ENCODE measurements at regions not wholly inside any gene's neighbourhood (a gene's known extent, or its start where the extent isn't known, plus 50 kb on each side); places are given as distances from the start of the nearest gene placed in this dataset.

DNA sequence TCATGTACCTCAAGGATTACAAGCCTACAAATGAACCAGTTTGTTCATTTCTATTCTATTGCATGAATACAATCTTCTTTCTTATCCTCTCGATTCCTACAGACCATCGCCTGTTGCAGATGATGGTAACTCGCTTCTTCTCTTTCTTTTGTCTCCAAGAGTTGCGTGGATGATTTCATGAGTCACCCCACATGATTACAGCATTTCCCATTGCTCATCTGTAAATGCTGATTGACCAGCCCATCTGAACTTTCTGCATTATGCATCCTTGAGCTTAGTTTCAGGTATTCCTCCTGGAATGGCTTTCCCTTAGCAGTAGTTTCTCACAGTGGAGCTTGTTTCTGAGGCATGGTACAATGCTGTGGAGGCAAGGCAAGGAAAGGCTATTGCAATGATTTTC is 109.6 kb upstream of the TOPAZ1 start:
- Mint-ChIP-seq H3K36me3 (ENCODE audit: low read depth) (no peaks in the 10 kb centered on the region), H3K9me3 (no peaks in the 10 kb centered on the region; the same call in 1 of the 2 replicates), H3K4me1 (ENCODE audit: low read depth) (peaks cover 6% of the 10 kb centered on the region; the same call in 1 of the 2 replicates), H3K4me3 (no peak overlapping the region), H3K27ac (no peak overlapping the region), H3K27me3 (ENCODE audit: insufficient read depth) (peaks cover 15% of the 10 kb centered on the region)
- DNase-seq, result no peak
- no peak for TF ChIP-seq CTCF (IDR thresholded peaks at IDR 0.05)

- Mint-ChIP-seq H3K36me3 (ENCODE audit: low read depth) (no peaks in the 10 kb centered on the region), H3K4me3 (no peak overlapping the region), H3K4me1 (ENCODE audit: low read depth) (peaks cover 6% of the 10 kb centered on the region; the same call in 1 of the 2 replicates), H3K27ac (no peak overlapping the region), H3K27me3 (ENCODE audit: insufficient read depth) (peaks cover 12% of the 10 kb centered on the region), H3K9me3 (no peaks in the 10 kb centered on the region; the same call in 1 of the 2 replicates)
- no peak for TF ChIP-seq CTCF (IDR thresholded peaks at IDR 0.05)
- no peak for DNase-seq
Measured at GRCh38 chr3:44132593-44132992, 109.1 kb upstream of the TOPAZ1 start.

- Mint-ChIP-seq H3K4me3 (no peak overlapping the region), H3K4me1 (ENCODE audit: low read depth) (peaks cover 6% of the 10 kb centered on the region; the same call in 1 of the 2 replicates), H3K9me3 (no peaks in the 10 kb centered on the region; the same call in 1 of the 2 replicates), H3K27me3 (ENCODE audit: insufficient read depth) (peaks cover 11% of the 10 kb centered on the region), H3K36me3 (ENCODE audit: low read depth) (no peaks in the 10 kb centered on the region), H3K27ac (no peak overlapping the region)
- TF ChIP-seq CTCF (IDR thresholded peaks at IDR 0.05), result no peak
- DNase-seq, result no peak
Measured at GRCh38 chr3:44136421-44136820, 105.3 kb upstream of the TOPAZ1 start.

- no peak for TF ChIP-seq CTCF (IDR thresholded peaks at IDR 0.05)
Measured at GRCh38 chr3:44146073-44146472, 95.6 kb upstream of the TOPAZ1 start.

DNA sequence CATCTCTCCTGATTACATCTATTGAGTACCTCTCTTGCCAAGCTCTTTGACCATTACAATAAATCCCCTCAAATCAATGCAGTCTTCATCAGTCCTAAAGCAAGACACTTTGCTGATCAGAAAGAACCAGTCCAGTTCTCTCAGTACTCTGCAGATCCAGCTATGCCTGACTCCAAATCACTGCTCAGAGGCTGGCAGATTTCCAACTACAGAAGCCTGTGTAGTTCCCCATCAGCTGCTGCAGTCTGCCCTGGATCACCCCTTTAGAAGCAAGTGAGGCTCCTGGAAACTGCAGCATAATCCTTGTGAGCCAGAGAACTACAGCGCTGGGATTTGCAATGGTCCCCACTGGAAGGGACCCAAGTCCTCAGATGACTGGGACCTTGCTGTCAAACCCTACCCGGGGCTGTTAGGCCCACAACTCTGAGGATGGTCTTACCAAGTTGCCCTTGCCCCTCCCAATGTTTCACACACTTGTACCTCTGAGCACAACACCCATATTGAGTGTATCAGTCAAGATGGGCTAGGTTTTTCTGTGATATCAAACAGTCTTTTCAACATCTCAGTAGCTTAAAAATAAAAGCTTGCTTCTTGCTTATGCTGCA is 81.9 kb upstream of the TOPAZ1 start:
- Mint-ChIP-seq H3K36me3 (ENCODE audit: low read depth) (no peaks in the 10 kb centered on the region), H3K9me3 (no peaks in the 10 kb centered on the region), H3K27me3 (ENCODE audit: insufficient read depth) (peaks cover 15% of the 10 kb centered on the region), H3K4me3 (no peak overlapping the region), H3K27ac (no peak overlapping the region), H3K4me1 (ENCODE audit: low read depth) (no peaks in the 10 kb centered on the region)
- no peak for TF ChIP-seq CTCF (IDR thresholded peaks at IDR 0.05)
- no peak for DNase-seq

More at GRCh38 chr3:44146073-44146472, 95.6 kb upstream of the TOPAZ1 start:
- Mint-ChIP-seq H3K4me1 (ENCODE audit: low read depth) (no peaks in the 10 kb centered on the region), H3K4me3 (no peak overlapping the region), H3K36me3 (ENCODE audit: low read depth) (no peaks in the 10 kb centered on the region), H3K27me3 (ENCODE audit: insufficient read depth) (peaks cover 37% of the 10 kb centered on the region), H3K27ac (no peak overlapping the region), H3K9me3 (no peaks in the 10 kb centered on the region)
- DNase-seq, result no peak
